GM18507 (cell line): ENCODE measurements at regions not wholly inside any gene's neighbourhood (a gene's known extent, or its start where the extent isn't known, plus 50 kb on each side); places are given as distances from the start of the nearest gene placed in this dataset.
"Not testable (repeated sequence)": the region's sequence is repeated elsewhere in the genome, so short reads cannot be mapped to it uniquely, and the experiment has no call there.

Source experiments
- DNase-seq: peaks from one replicate; pipeline ENCODE4 v3.0.0; 2011; ENCODE audit warnings: low read depth; ENCODE audit not compliant: insufficient read length; ENCODE audit errors: extremely low spot score
- FAIRE-seq: peaks from 2 replicates; lab custom pipeline; 2011; peaks lifted over from hg19 to GRCh38; lab: Jason Lieb, UNC

- no peak for DNase-seq
- no peak for FAIRE-seq
Measured at GRCh38 chr6:27128311-27129094, 119.0 kb upstream of the PRSS16 start.

- FAIRE-seq (no peak), DNase-seq (no peak)
Measured at GRCh38 chr6:27129095-27129815, 118.2 kb upstream of the PRSS16 start.

- FAIRE-seq (no peak), DNase-seq (no peak)
Measured at GRCh38 chr6:27129917-27130316, 117.6 kb upstream of the PRSS16 start.

GRCh38 chr6:27130668-27131428, 116.7 kb upstream of the PRSS16 start:
- DNase-seq (no peak), FAIRE-seq (peak; percentile 38)

GRCh38 chr6:27132282-27132531, 115.3 kb upstream of the PRSS16 start:
- not testable (repeated sequence) for DNase-seq, FAIRE-seq

GRCh38 chr6:27132532-27133280, 114.8 kb upstream of the PRSS16 start:
- DNase-seq (peak; percentile 84), FAIRE-seq (peak; percentile 97)

- FAIRE-seq (no peak), DNase-seq (no peak)
Measured at GRCh38 chr6:27133281-27134227, 113.9 kb upstream of the PRSS16 start.

- no peak for DNase-seq
- FAIRE-seq: no peak
Measured at GRCh38 chr6:27135087-27135657, 112.3 kb upstream of the PRSS16 start.

GRCh38 chr6:27136077-27136644, 111.3 kb upstream of the PRSS16 start:
- DNase-seq (no peak), FAIRE-seq (no peak)

GRCh38 chr6:27136978-27137814, 110.3 kb upstream of the PRSS16 start:
- FAIRE-seq: no peak

GRCh38 chr6:27138406-27138805, 109.1 kb upstream of the PRSS16 start:
- no peak for FAIRE-seq
- no peak for DNase-seq

More at GRCh38 chr6:27136978-27137814, 110.3 kb upstream of the PRSS16 start:
- DNase-seq: no peak

- DNase-seq: no peak
- FAIRE-seq: peak; percentile 93
Measured at GRCh38 chr6:27138837-27139755, 108.4 kb upstream of the PRSS16 start.

GRCh38 chr6:27139756-27140579, 107.5 kb upstream of the PRSS16 start:
- FAIRE-seq: peak; percentile 77
- no peak for DNase-seq

- no peak for DNase-seq
- no peak for FAIRE-seq
Measured at GRCh38 chr6:27140999-27141528, 106.4 kb upstream of the PRSS16 start.

- FAIRE-seq (no peak), DNase-seq (no peak)
Measured at GRCh38 chr6:27141529-27142015, 105.9 kb upstream of the PRSS16 start.
